ENCODE measurements at regions not wholly inside any gene's neighbourhood (a gene's known extent, or its start where the extent isn't known, plus 50 kb on each side); places are given as distances from the start of the nearest gene placed in this dataset.
"Not testable (repeated sequence)": the region's sequence is repeated elsewhere in the genome, so short reads cannot be mapped to it uniquely, and the experiment has no call there.

DNA sequence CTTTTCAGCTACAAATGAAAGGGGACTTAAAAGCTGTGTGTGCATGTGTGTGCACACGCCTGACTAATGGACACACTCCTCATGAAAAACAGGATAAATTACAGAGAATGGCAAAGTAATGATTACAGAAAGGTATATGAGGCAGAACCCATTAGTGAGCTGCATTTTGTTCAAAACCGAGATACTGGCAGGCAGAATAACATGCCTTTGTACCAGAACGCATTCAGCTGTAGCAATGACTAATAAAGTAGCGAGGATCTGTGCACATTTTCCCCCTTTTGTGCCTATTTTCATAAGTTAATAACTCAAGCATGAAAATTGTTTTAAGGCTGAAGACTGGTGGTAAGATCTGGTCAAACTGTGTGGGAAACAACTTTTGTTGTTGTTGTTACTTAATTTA is 165.7 kb upstream of the PLGLB2 start:
- TF ChIP-seq POLR2A (IDR thresholded peaks at IDR 0.05; ENCODE audit: low read depth); EP300 (IDR thresholded peaks at IDR 0.05): not testable (repeated sequence)
- TF ChIP-seq, protein P1, sequence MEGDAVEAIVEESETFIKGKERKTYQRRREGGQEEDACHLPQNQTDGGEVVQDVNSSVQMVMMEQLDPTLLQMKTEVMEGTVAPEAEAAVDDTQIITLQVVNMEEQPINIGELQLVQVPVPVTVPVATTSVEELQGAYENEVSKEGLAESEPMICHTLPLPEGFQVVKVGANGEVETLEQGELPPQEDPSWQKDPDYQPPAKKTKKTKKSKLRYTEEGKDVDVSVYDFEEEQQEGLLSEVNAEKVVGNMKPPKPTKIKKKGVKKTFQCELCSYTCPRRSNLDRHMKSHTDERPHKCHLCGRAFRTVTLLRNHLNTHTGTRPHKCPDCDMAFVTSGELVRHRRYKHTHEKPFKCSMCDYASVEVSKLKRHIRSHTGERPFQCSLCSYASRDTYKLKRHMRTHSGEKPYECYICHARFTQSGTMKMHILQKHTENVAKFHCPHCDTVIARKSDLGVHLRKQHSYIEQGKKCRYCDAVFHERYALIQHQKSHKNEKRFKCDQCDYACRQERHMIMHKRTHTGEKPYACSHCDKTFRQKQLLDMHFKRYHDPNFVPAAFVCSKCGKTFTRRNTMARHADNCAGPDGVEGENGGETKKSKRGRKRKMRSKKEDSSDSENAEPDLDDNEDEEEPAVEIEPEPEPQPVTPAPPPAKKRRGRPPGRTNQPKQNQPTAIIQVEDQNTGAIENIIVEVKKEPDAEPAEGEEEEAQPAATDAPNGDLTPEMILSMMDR (IDR thresholded peaks at IDR 0.05): not testable (repeated sequence)

Data from esophagus muscularis mucosa (tissue), 4 donors.